ENCODE measurements at regions not wholly inside any gene's neighbourhood (a gene's known extent, or its start where the extent isn't known, plus 50 kb on each side); places are given as distances from the start of the nearest gene placed in this dataset.

GRCh38 chr9:75599126-75599525 lies 291.3 kb upstream of the PCSK5 start:
- Mint-ChIP-seq H3K9me3 (ENCODE audit: insufficient read depth) (no peaks in the 10 kb centered on the region), H3K4me1 (no peaks in the 10 kb centered on the region), H3K4me3 (no peak overlapping the region), H3K27ac (no peak overlapping the region), H3K27me3 (no peaks in the 10 kb centered on the region)
- ChIA-PET POLR2A (no interaction called here), CTCF (no interaction called here)
- H3K27ac ChIP-seq (ENCODE audit: low read length in 2 of 2) = no peak overlapping the region
- no peak for ATAC-seq (ENCODE audit: low read depth)
- no CpG with 5 or more reads among the region's 1 CpG for WGBS (ENCODE audit: insufficient coverage)
- H2AFZ ChIP-seq (ENCODE audit: insufficient read depth, low read depth, low read length, poor library complexity, severe bottlenecking) = no peak overlapping the region
- H3K27me3 ChIP-seq (replicated peaks in 1 of 4; ENCODE audit: control extremely low read depth in 1 of 4, control insufficient read depth in 3 of 4, insufficient read depth in 4 of 4, low read length in 3 of 4) = no peaks in the 10 kb centered on the region
- TF ChIP-seq EZH2 (IDR thresholded peaks at IDR 0.05; ENCODE audit: borderline replicate concordance, insufficient read depth, low read depth, low read length, poor library complexity, severe bottlenecking) (no peak), CTCF (IDR thresholded peaks at IDR 0.05) (no peak)
- H4K20me1 ChIP-seq (ENCODE audit: control insufficient read depth, insufficient read depth, low read length, poor library complexity, severe bottlenecking) = no peaks in the 10 kb centered on the region
- H3K9ac ChIP-seq (ENCODE audit: low read length) = no peak overlapping the region
- no peaks in the 10 kb centered on the region for H3K4me1 ChIP-seq (ENCODE audit: control insufficient read depth in 2 of 2, insufficient read depth in 2 of 2, low read length in 2 of 2)
- no peak for DNase-seq
- intact Hi-C loops (cut with micrococcal nuclease) = no loop called here
- no peaks in the 10 kb centered on the region for H3K9me3 ChIP-seq (ENCODE audit: control extremely low read depth in 1 of 3, control insufficient read depth in 2 of 3, insufficient read depth in 1 of 3, low read length in 2 of 3)
- no peak overlapping the region for H3K4me2 ChIP-seq (replicated peaks; ENCODE audit: low read depth, low read length, poor library complexity, severe bottlenecking)
- H3K79me2 ChIP-seq (ENCODE audit: control insufficient read depth, insufficient read depth, low read length) = no peaks in the 10 kb centered on the region
- no peak overlapping the region for H3K4me3 ChIP-seq (ENCODE audit: control extremely low read depth in 1 of 5, extremely low read depth in 1 of 5, insufficient read depth in 1 of 5, low read depth in 2 of 5, low read length in 4 of 5)
- H3K36me3 ChIP-seq (replicated peaks in 1 of 2; ENCODE audit: control extremely low read depth in 1 of 2, control insufficient read depth in 1 of 2, extremely low read depth in 1 of 2, insufficient read depth in 2 of 2, low read length in 1 of 2) = no peaks in the 10 kb centered on the region

DNA sequence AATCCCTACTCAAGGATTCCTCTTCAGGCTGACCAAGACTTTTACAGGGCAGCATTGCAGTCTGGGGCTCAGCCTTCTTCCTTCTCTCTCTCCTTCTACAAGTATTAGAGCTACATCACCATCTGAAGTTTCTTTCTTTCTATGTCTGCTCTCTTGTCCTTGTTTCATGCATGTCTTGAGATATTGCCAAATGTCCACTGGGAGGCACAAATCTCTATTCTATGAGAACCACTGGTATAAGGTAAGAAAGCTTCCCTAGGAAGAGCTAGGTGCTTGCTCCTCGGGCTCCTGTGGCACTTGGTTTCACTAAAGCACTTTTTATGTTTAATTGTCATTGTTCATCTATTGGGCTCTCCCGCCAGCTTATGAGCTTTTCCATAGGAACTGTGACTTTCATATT lies 289.2 kb upstream of the PCSK5 start:
- Mint-ChIP-seq H3K4me1 (no peaks in the 10 kb centered on the region), H3K4me3 (no peak overlapping the region), H3K27me3 (no peaks in the 10 kb centered on the region), H3K9me3 (ENCODE audit: insufficient read depth) (peaks cover 4% of the 10 kb centered on the region), H3K27ac (no peak overlapping the region)
- TF ChIP-seq CTCF (IDR thresholded peaks at IDR 0.05) (no peak), EZH2 (IDR thresholded peaks at IDR 0.05; ENCODE audit: borderline replicate concordance, insufficient read depth, low read depth, low read length, poor library complexity, severe bottlenecking) (no peak)
- no peak for DNase-seq
- Histone ChIP-seq H3K36me3 (replicated peaks in 1 of 2; ENCODE audit: control extremely low read depth in 1 of 2, control insufficient read depth in 1 of 2, extremely low read depth in 1 of 2, insufficient read depth in 2 of 2, low read length in 1 of 2) (no peaks in the 10 kb centered on the region), H4K20me1 (ENCODE audit: control insufficient read depth, insufficient read depth, low read length, poor library complexity, severe bottlenecking) (no peaks in the 10 kb centered on the region), H3K4me2 (replicated peaks; ENCODE audit: low read depth, low read length, poor library complexity, severe bottlenecking) (no peak overlapping the region), H3K9ac (ENCODE audit: low read length) (no peak overlapping the region), H3K9me3 (ENCODE audit: control extremely low read depth in 1 of 3, control insufficient read depth in 2 of 3, insufficient read depth in 1 of 3, low read length in 2 of 3) (no peaks in the 10 kb centered on the region), H2AFZ (ENCODE audit: insufficient read depth, low read depth, low read length, poor library complexity, severe bottlenecking) (no peak overlapping the region), H3K4me3 (ENCODE audit: control extremely low read depth in 1 of 5, extremely low read depth in 1 of 5, insufficient read depth in 1 of 5, low read depth in 2 of 5, low read length in 4 of 5) (no peak overlapping the region), H3K4me1 (ENCODE audit: control insufficient read depth in 2 of 2, insufficient read depth in 2 of 2, low read length in 2 of 2) (no peaks in the 10 kb centered on the region), H3K27me3 (replicated peaks in 1 of 4; ENCODE audit: control extremely low read depth in 1 of 4, control insufficient read depth in 3 of 4, insufficient read depth in 4 of 4, low read length in 3 of 4) (no peaks in the 10 kb centered on the region), H3K79me2 (ENCODE audit: control insufficient read depth, insufficient read depth, low read length) (no peaks in the 10 kb centered on the region), H3K27ac (ENCODE audit: low read length in 2 of 2) (no peak overlapping the region)
- ChIA-PET POLR2A (no interaction called here), CTCF (no interaction called here)
- ATAC-seq (ENCODE audit: low read depth) = no peak
- intact Hi-C loops (cut with micrococcal nuclease) = no loop called here
- no CpG with 5 or more reads among the region's 2 CpGs for WGBS (ENCODE audit: insufficient coverage)

All from B cell (primary cell).